MM.1S (cell line): ENCODE measurements at regions not wholly inside any gene's neighbourhood (a gene's known extent, or its start where the extent isn't known, plus 50 kb on each side); places are given as distances from the start of the nearest gene placed in this dataset.

ENCODE experiments used
- DNase-seq: peaks from one replicate; pipeline ENCODE4 v3.0.0-alpha.2; 2015
- H2AFZ ChIP-seq: fragments of 300-600 bp; sonication (generic); 2 replicates; pipeline ENCODE4 v1.6.0; 2016; ENCODE audit warnings: antibody characterized with exemption, low read length
- H3F3A ChIP-seq: fragments of 300-600 bp; sonication (generic); 2 replicates; pipeline ENCODE4 v1.6.1; 2016; ENCODE audit warnings: mild to moderate bottlenecking, antibody characterized with exemption, low read length, moderate library complexity, mixed read lengths; ENCODE audit not compliant: insufficient read depth
- H3K27ac ChIP-seq: fragments of 300-600 bp; sonication (generic); 2 replicates; pipeline ENCODE4 v1.5.1; 2016; ENCODE audit warnings: mild to moderate bottlenecking, low read length
- H3K27me3 ChIP-seq: fragments of 300-600 bp; sonication (generic); replicated peaks from 2 replicates; pipeline ENCODE4 v1.6.0; 2016; ENCODE audit warnings: low read length; ENCODE audit not compliant: insufficient read depth
- H3K36me3 ChIP-seq: fragments of 300-600 bp; sonication (generic); replicated peaks from 2 replicates; pipeline ENCODE4 v1.6.1; 2016; ENCODE audit warnings: mild to moderate bottlenecking, low read length, mixed read lengths; ENCODE audit not compliant: insufficient read depth
- H3K4me1 ChIP-seq: fragments of 300-600 bp; sonication (generic); 2 replicates; pipeline ENCODE4 v1.6.1; 2016; ENCODE audit warnings: low read length, mixed read lengths
- H3K4me2 ChIP-seq: fragments of 300-600 bp; sonication (generic); 2 replicates; pipeline ENCODE4 v1.6.0; 2016; ENCODE audit warnings: low read depth, low read length
- H3K4me3 ChIP-seq: fragments of 300-600 bp; sonication (generic); 2 replicates; pipeline ENCODE4 v1.5.1; 2016; ENCODE audit warnings: low read length, mixed read lengths
- H3K79me2 ChIP-seq: fragments of 300-600 bp; sonication (generic); 2 replicates; pipeline ENCODE4 v1.6.1; 2016; ENCODE audit warnings: mixed run types, low read length, mixed read lengths
- H3K9ac ChIP-seq: fragments of 300-600 bp; sonication (generic); 2 replicates; pipeline ENCODE4 v1.6.1; 2016; ENCODE audit warnings: low read length, mixed read lengths
- H3K9me2 ChIP-seq: fragments of 300-600 bp; sonication (generic); replicated peaks from 2 replicates; pipeline ENCODE4 v1.6.1; 2016; ENCODE audit warnings: mild to moderate bottlenecking, low read length, mixed read lengths; ENCODE audit not compliant: insufficient read depth
- H3K9me3 ChIP-seq: fragments of 300-600 bp; sonication (generic); replicated peaks from 2 replicates; pipeline ENCODE4 v1.6.1; 2016; ENCODE audit warnings: mild to moderate bottlenecking, low read length, mixed read lengths; ENCODE audit not compliant: insufficient read depth
- H4K20me1 ChIP-seq: fragments of 300-600 bp; sonication (generic); 2 replicates; pipeline ENCODE4 v1.6.1; 2016; ENCODE audit warnings: mild to moderate bottlenecking, low read length, moderate library complexity, mixed read lengths; ENCODE audit not compliant: insufficient read depth
- EZH2 ChIP-seq: fragments of 300-600 bp; sonication (generic); optimal IDR thresholded peaks from 2 replicates; pipeline ENCODE3; 2017; ENCODE audit warnings: low read depth, mild to moderate bottlenecking, antibody characterized with exemption, low read length, mixed read lengths
- EZH2phosphoT487 ChIP-seq: fragments of 300-600 bp; sonication (generic); IDR thresholded peaks from 2 replicates; pipeline ENCODE4 v1.6.1; 2018; ENCODE audit warnings: antibody characterized with exemption, low read length
- TF ChIP-seq, protein P1 (sequence below): fragments of 300-600 bp; sonication (generic); IDR thresholded peaks from 2 replicates; pipeline ENCODE4 v1.5.1; 2016; ENCODE audit warnings: antibody characterized with exemption, low read length, mixed read lengths

DNA sequence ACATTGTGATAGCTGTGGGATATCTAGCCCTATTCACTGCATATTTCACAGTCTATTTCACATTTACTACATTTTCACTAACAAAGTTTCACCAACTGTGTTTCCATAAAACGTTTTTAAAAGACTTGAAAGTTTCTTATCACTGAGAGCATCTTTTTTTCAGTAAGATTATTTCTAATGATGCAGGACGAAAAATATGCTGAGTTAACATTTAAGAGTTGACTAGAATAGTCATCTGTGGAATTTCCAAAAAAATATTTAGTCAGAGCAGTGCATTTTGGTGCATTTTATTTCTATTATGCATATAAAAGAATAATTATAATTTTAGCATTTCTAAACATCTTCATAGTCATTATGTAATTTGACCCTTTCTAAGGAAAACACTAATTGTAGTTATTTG is 143.8 kb upstream of the CLEC14A start:
- Histone ChIP-seq H3K4me3 (no peak overlapping the region), H3K79me2 (no peaks in the 10 kb centered on the region), H3K4me2 (no peak overlapping the region), H4K20me1 (no peaks in the 10 kb centered on the region), H3K9ac (no peak overlapping the region), H2AFZ (no peak overlapping the region), H3K27me3 (no peaks in the 10 kb centered on the region), H3F3A (no peaks in the 10 kb centered on the region), H3K9me3 (no peaks in the 10 kb centered on the region), H3K9me2 (no peaks in the 10 kb centered on the region), H3K36me3 (no peaks in the 10 kb centered on the region), H3K27ac (no peak overlapping the region), H3K4me1 (no peaks in the 10 kb centered on the region)
- DNase-seq, result no peak
- TF ChIP-seq EZH2, result no peak
- TF ChIP-seq, protein P1, sequence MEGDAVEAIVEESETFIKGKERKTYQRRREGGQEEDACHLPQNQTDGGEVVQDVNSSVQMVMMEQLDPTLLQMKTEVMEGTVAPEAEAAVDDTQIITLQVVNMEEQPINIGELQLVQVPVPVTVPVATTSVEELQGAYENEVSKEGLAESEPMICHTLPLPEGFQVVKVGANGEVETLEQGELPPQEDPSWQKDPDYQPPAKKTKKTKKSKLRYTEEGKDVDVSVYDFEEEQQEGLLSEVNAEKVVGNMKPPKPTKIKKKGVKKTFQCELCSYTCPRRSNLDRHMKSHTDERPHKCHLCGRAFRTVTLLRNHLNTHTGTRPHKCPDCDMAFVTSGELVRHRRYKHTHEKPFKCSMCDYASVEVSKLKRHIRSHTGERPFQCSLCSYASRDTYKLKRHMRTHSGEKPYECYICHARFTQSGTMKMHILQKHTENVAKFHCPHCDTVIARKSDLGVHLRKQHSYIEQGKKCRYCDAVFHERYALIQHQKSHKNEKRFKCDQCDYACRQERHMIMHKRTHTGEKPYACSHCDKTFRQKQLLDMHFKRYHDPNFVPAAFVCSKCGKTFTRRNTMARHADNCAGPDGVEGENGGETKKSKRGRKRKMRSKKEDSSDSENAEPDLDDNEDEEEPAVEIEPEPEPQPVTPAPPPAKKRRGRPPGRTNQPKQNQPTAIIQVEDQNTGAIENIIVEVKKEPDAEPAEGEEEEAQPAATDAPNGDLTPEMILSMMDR, result no peak
- TF ChIP-seq EZH2phosphoT487, result no peak

DNA sequence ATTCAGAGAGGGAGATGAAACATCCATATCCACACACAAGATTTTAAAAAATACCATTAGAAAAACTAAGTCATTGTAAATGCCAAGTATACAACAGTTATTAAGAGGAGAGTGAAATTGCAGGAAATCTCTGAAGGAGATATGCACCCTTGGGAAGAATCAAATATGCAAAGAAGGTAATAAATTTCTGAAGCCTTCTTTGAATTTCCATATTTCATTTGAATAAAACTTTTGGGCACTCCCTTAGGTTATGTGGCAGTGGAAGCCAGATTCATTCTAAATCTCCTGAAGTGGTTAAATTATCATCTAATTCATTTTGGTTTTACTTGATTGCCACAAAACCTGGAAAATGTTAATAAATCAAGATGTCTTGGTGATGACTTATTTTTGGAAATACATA is 138.9 kb upstream of the CLEC14A start:
- no peak for DNase-seq
- no peaks in the 10 kb centered on the region for H3K36me3 ChIP-seq
- no peaks in the 10 kb centered on the region for H4K20me1 ChIP-seq
- no peak overlapping the region for H3K9ac ChIP-seq
- H2AFZ ChIP-seq, result no peak overlapping the region
- no peaks in the 10 kb centered on the region for H3K4me1 ChIP-seq
- no peak overlapping the region for H3K27ac ChIP-seq
- no peaks in the 10 kb centered on the region for H3K9me2 ChIP-seq
- H3K9me3 ChIP-seq, result no peaks in the 10 kb centered on the region
- H3K4me3 ChIP-seq, result no peak overlapping the region
- no peaks in the 10 kb centered on the region for H3K79me2 ChIP-seq
- no peaks in the 10 kb centered on the region for H3F3A ChIP-seq
- H3K27me3 ChIP-seq, result no peaks in the 10 kb centered on the region
- TF ChIP-seq, protein P1, result no peak
- no peak for TF ChIP-seq EZH2
- TF ChIP-seq EZH2phosphoT487, result no peak
- no peak overlapping the region for H3K4me2 ChIP-seq

DNA sequence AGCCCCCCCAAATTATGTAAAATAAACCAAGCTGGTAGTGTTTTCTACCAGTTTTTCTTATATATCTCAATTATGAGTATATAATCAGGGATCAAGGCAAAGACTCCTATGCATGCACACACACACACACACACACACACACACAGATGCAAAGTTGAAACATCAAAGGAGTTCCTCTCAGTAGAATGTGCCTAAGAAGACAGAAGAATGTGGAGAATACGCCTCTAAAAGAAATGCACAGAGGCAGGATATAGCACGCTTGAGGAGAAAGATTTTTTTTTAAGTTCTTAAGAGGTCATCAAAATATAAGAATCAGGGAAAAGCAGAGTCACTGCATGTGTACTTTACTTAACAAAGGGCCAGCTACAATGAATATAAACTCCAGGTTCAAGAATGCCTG is 138.2 kb upstream of the CLEC14A start:
- H2AFZ ChIP-seq, result no peak overlapping the region
- H3K9ac ChIP-seq, result no peak overlapping the region

More for the DNA sequence above, 138.2 kb upstream of the CLEC14A start:
- Histone ChIP-seq H3K9me2 (no peaks in the 10 kb centered on the region), H3K27me3 (no peaks in the 10 kb centered on the region), H3K9me3 (no peaks in the 10 kb centered on the region), H4K20me1 (no peaks in the 10 kb centered on the region), H3K27ac (no peak overlapping the region), H3K4me3 (no peak overlapping the region), H3K4me2 (no peak overlapping the region), H3K4me1 (no peaks in the 10 kb centered on the region), H3F3A (no peaks in the 10 kb centered on the region), H3K36me3 (no peaks in the 10 kb centered on the region), H3K79me2 (no peaks in the 10 kb centered on the region)
- DNase-seq, result no peak
- TF ChIP-seq EZH2 (no peak), EZH2phosphoT487 (no peak)
- TF ChIP-seq, protein P1, result no peak
